Ishikawa (cell line): ENCODE measurements at regions not wholly inside any gene's neighbourhood (a gene's known extent, or its start where the extent isn't known, plus 50 kb on each side); places are given as distances from the start of the nearest gene placed in this dataset.

ENCODE experiments used
- CREB1 ChIP-seq: IDR thresholded peaks from 2 replicates; pipeline ENCODE4 v1.6.1; 2012; ENCODE audit warnings: low read depth
- EGR1 ChIP-seq: IDR thresholded peaks from 2 replicates; pipeline ENCODE4 v1.6.1; 2012
- EP300 ChIP-seq: IDR thresholded peaks from 2 replicates; pipeline ENCODE4 v1.6.1; 2012; ENCODE audit warnings: borderline replicate concordance
- MAX ChIP-seq: IDR thresholded peaks from 2 replicates; pipeline ENCODE4 v1.6.1; 2012
- NFIC ChIP-seq: IDR thresholded peaks from 2 replicates; pipeline ENCODE4 v1.6.1; 2012
- TAF1 ChIP-seq: IDR thresholded peaks from 2 replicates; pipeline ENCODE4 v1.6.1; 2012; ENCODE audit warnings: low read depth, mild to moderate bottlenecking
- TEAD4 ChIP-seq: IDR thresholded peaks from 2 replicates; pipeline ENCODE4 v1.6.1; 2012
- USF1 ChIP-seq: IDR thresholded peaks from 2 replicates; pipeline ENCODE4 v1.6.1; 2012

GRCh38 chr9:88065619-88066018 is 72.7 kb downstream of the SPATA31C2 start:
- TF ChIP-seq CREB1 (no peak), EGR1 (no peak), TEAD4 (no peak), NFIC (no peak), USF1 (no peak), EP300 (no peak), MAX (no peak), TAF1 (no peak)
